GM23338 (cell line): ENCODE measurements at regions not wholly inside any gene's neighbourhood (a gene's known extent, or its start where the extent isn't known, plus 50 kb on each side); places are given as distances from the start of the nearest gene placed in this dataset.

Experiments
- ATAC-seq: fragments of 200-7000 bp; cut with Tn5 transposase; 3 replicates; pipeline ENCODE4 v1.9.1; 2020
- DNase-seq: peaks from one replicate; pipeline ENCODE4 v3.0.0-alpha.2; 2015; ENCODE audit warnings: low spot score
- H2AFZ ChIP-seq: fragments of 200-600 bp; sonication (generic); 2 replicates; pipeline ENCODE4 v1.8.0; 2016; ENCODE audit warnings: antibody characterized with exemption, mild to moderate bottlenecking, moderate library complexity
- H3F3A ChIP-seq: fragments of 200-600 bp; sonication (generic); replicated peaks from 2 replicates; pipeline ENCODE4 v1.8.0; 2017; ENCODE audit warnings: antibody characterized with exemption, mixed run types, low read depth
- H3K27ac ChIP-seq: fragments of 200-600 bp; sonication (generic); 2 replicates; pipeline ENCODE4 v1.6.1; 2016; ENCODE audit warnings: low read depth
- H3K27me3 ChIP-seq: fragments of 200-600 bp; sonication (generic); 2 replicates; pipeline ENCODE4 v1.8.0; 2016; ENCODE audit warnings: mild to moderate bottlenecking, mixed run types, moderate library complexity; ENCODE audit not compliant: insufficient read depth
- H3K36me3 ChIP-seq: fragments of 200-600 bp; sonication (generic); 2 replicates; pipeline ENCODE4 v1.8.0; 2016; ENCODE audit warnings: mild to moderate bottlenecking; ENCODE audit not compliant: insufficient read depth
- H3K4me1 ChIP-seq: fragments of 200-600 bp; sonication (generic); 2 replicates; pipeline ENCODE4 v1.8.0; 2016; ENCODE audit warnings: mild to moderate bottlenecking, moderate library complexity; ENCODE audit not compliant: insufficient read depth
- H3K4me2 ChIP-seq: fragments of 200-600 bp; sonication (generic); 2 replicates; pipeline ENCODE4 v1.7.1; 2017; ENCODE audit warnings: mixed run types
- H3K4me3 ChIP-seq: fragments of 200-600 bp; sonication (generic); 2 replicates; pipeline ENCODE4 v1.6.1; 2016; ENCODE audit warnings: mixed run types
- H3K79me2 ChIP-seq: fragments of 200-600 bp; sonication (generic); replicated peaks from 2 replicates; pipeline ENCODE4 v1.8.0; 2017; ENCODE audit warnings: mild to moderate bottlenecking; ENCODE audit not compliant: insufficient read depth
- H3K9me2 ChIP-seq: fragments of 200-600 bp; sonication (generic); 2 replicates; pipeline ENCODE4 v1.8.0; 2017; ENCODE audit not compliant: insufficient read depth
- H4K20me1 ChIP-seq: fragments of 200-600 bp; sonication (generic); replicated peaks from 2 replicates; pipeline ENCODE4 v1.8.0; 2017; ENCODE audit warnings: mild to moderate bottlenecking; ENCODE audit not compliant: insufficient read depth
- H3K27ac Mint-ChIP-seq: 2 replicates; pipeline ENCODE4 v1.8.0; 2020; ENCODE audit warnings: inconsistent platforms, mild to moderate bottlenecking, moderate library complexity, mixed read lengths
- H3K27me3 Mint-ChIP-seq: 3 replicates; pipeline ENCODE4 v1.8.0; 2022; ENCODE audit warnings: low read depth, mild to moderate bottlenecking, moderate library complexity, mixed read lengths, inconsistent platforms; ENCODE audit not compliant: insufficient read depth, poor library complexity
- H3K36me3 Mint-ChIP-seq: 3 replicates; pipeline ENCODE4 v1.8.0; 2021; ENCODE audit warnings: low read depth, mild to moderate bottlenecking, inconsistent platforms, moderate library complexity, mixed read lengths
- H3K4me1 Mint-ChIP-seq: 3 replicates; pipeline ENCODE4 v1.8.0; 2020; ENCODE audit warnings: mild to moderate bottlenecking, inconsistent platforms, mixed read lengths
- H3K4me3 Mint-ChIP-seq: 3 replicates; pipeline ENCODE4 v1.8.0; 2021; ENCODE audit warnings: moderate library complexity, mild to moderate bottlenecking, inconsistent platforms, mixed read lengths
- H3K9me3 Mint-ChIP-seq: 3 replicates; pipeline ENCODE4 v1.8.0; 2020; ENCODE audit warnings: moderate library complexity, mild to moderate bottlenecking, inconsistent platforms, mixed read lengths
- CREB1 ChIP-seq: fragments of 250-450 bp; sonication (Bioruptor Pico); IDR thresholded peaks from 2 replicates; pipeline ENCODE4 v1.5.0; 2020; ENCODE audit warnings: low read depth, mild to moderate bottlenecking, moderate library complexity
- NANOG ChIP-seq: IDR thresholded peaks from 2 replicates; pipeline ENCODE4 v1.6.1; 2016; ENCODE audit warnings: antibody characterized with exemption, borderline replicate concordance
- POLR2AphosphoS5 ChIP-seq: IDR thresholded peaks from 2 replicates; pipeline ENCODE4 v1.6.1; 2016; ENCODE audit warnings: antibody characterized with exemption, low read depth
- ZNF331 ChIP-seq: fragments of 250-450 bp; sonication (Bioruptor Pico); IDR thresholded peaks from 2 replicates; pipeline ENCODE4 v1.5.0; 2020; ENCODE audit warnings: low read depth, mild to moderate bottlenecking, moderate library complexity
- ZNF462 ChIP-seq: fragments of 250-450 bp; sonication (Bioruptor Pico); IDR thresholded peaks from 2 replicates; pipeline ENCODE4 v1.5.0; 2020; ENCODE audit warnings: mild to moderate bottlenecking, moderate library complexity

GRCh38 chr3:19093084-19093483, 55.2 kb upstream of the KCNH8 start:
- Mint-ChIP-seq H3K36me3 (no peaks in the 10 kb centered on the region; the same call in 2 of the 3 replicates), H3K27me3 (peaks cover 1% of the 10 kb centered on the region), H3K27ac (no peak overlapping the region), H3K9me3 (peaks cover 8% of the 10 kb centered on the region; the same call in 2 of the 3 replicates), H3K4me3 (no peak overlapping the region), H3K4me1 (no peaks in the 10 kb centered on the region)
- ATAC-seq (no peak), DNase-seq (no peak)
- Histone ChIP-seq H3K27me3 (no peaks in the 10 kb centered on the region), H3K27ac (no peak overlapping the region), H3K4me3 (no peak overlapping the region), H3K36me3 (no peaks in the 10 kb centered on the region; the same call in none of the 2 replicates), H3K4me1 (no peaks in the 10 kb centered on the region), H4K20me1 (no peaks in the 10 kb centered on the region), H3K4me2 (no peak overlapping the region), H3F3A (no peaks in the 10 kb centered on the region), H3K79me2 (no peaks in the 10 kb centered on the region), H2AFZ (no peak overlapping the region), H3K9me2 (no peaks in the 10 kb centered on the region)
- TF ChIP-seq ZNF462 (CRISPR knock-in tag) = no peak

GRCh38 chr3:19077388-19077787, 70.9 kb upstream of the KCNH8 start:
- Mint-ChIP-seq H3K27ac (no peak overlapping the region), H3K4me3 (no peak overlapping the region), H3K4me1 (peaks cover 46% of the 10 kb centered on the region), H3K36me3 (peaks cover 12% of the 10 kb centered on the region; the same call in 2 of the 3 replicates), H3K27me3 (no peaks in the 10 kb centered on the region), H3K9me3 (peaks cover 11% of the 10 kb centered on the region)
- Histone ChIP-seq H4K20me1 (no peaks in the 10 kb centered on the region), H3K27ac (no peak overlapping the region), H3K4me3 (no peak overlapping the region), H3K36me3 (no peaks in the 10 kb centered on the region), H3K4me1 (peaks cover 44% of the 10 kb centered on the region), H2AFZ (no peak overlapping the region), H3K27me3 (no peaks in the 10 kb centered on the region), H3K9me2 (no peaks in the 10 kb centered on the region; the same call in 1 of the 2 replicates), H3K4me2 (0 out of 2 replicates have a peak overlapping the region, but pooled peaks have one; percentile 24), H3F3A (no peaks in the 10 kb centered on the region), H3K79me2 (no peaks in the 10 kb centered on the region)
- no peak for ATAC-seq
- DNase-seq = no peak
- TF ChIP-seq NANOG (no peak), POLR2AphosphoS5 (no peak), CREB1 (no peak), ZNF331 (CRISPR knock-in tag) (no peak), ZNF462 (CRISPR knock-in tag) (no peak)
